HG03066 (cell line): ENCODE measurements at regions not wholly inside any gene's neighbourhood (a gene's known extent, or its start where the extent isn't known, plus 50 kb on each side); places are given as distances from the start of the nearest gene placed in this dataset.

Experiments
- ATAC-seq: cut with Tn5 transposase; IDR thresholded peaks from one replicate; pipeline ENCODE4 v1.9.1; 2021; ENCODE audit warnings: low read depth; ENCODE audit not compliant: unreplicated experiment

DNA sequence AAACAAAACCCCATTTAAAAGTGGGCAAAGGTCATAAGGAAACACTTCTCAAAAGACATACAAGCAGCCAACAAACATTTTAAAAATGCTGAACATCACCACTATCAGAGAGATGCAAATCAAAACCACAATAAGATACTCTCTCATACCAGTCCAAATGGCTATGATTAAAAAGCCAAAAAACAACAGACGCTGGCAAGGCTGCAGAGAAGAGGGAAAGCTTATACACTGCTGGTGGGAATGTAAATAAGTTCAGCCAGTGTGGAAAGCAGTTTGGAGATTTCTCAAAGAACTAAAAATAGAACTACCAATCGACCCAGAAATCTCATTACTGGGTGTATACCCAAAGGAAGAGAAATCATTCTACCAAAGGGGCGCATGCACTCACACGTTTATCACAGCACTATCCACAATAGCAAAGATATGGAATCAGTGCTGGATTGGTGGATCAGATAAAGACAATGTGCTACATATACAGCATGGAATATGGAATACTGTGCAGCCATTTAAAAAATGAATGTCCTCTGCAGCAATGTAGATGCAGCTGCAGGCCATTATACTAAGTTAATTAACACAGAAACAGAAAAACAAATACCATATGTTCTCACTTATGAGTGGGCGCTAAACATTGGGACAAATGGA, 102.1 kb upstream of the DAAM1 start:
- no peak for ATAC-seq

DNA sequence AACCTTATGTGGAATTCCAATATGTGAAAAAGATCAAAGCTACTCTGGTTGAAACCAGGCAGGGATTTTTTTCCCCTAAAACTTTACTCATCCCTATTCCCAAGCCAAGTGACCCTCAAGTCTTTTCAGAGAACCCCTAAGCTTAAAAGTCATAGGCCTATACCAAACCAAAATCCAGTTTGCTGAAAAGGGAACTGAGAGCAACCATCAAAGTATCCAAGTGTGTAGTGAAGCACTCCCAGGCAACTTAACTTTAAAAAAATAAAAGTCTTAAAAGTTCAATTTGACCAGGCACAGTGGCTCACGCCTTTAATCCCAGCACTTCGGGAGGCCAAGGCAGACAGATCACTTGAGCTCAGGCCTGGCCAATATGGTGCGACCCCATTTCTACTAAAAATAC, 101.2 kb upstream of the DAAM1 start:
- ATAC-seq = no peak

DNA sequence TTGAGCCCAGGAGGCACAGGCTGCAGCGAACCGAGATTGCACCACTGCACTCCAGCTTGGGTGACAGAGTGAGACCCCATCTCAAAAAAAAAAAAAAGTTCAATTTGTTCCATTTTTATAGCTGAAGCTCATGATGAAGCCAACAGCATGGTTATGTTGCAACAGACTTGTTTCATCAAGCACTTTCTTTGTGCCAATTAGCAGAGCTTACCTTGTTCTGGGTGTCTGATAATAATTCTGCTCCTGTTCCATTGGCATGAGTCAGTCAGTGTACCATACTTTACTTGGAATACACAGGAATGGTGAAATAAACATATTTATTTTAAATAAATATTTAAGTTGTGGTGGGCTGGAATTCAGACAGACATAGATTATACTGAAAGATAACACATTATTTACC, 100.8 kb upstream of the DAAM1 start:
- no peak for ATAC-seq

DNA sequence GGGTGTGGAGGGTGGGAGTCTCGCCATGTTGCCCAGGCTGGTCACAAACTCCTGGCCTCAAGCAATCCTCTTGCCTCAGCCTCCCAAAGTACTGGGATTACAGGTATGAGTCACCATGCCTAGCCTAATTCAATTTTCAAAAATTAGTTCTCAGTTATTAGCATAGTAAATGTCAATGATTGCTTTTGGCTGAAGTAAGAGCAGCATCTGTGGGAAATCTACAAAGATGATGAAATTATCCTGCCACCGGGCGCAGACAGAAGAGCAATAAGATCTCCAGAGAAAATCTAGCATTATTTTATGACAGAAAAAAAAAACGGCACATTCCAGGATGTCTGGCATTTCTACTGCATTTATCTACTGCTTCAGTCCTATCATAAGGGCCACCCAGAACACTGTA, 97.9 kb upstream of the DAAM1 start:
- no peak for ATAC-seq

DNA sequence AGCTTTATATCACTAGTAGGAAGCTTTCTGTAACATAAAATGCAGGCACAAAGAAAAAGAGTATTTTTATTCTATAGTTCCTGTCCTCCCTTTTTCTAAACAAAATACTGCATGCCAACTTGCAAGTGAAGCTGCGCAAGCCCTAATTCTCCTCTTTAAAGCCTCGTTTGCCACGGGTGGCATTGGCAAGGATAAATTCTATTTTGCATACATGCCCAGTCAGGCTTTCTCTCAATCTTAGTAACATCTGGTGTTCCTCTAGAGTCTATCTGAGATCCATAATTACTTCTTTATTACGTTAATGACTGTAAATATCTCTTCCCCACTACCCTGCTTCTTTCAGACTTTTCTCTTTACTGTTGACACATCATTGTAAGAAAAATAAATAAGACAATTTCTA, 97.1 kb upstream of the DAAM1 start:
- no peak for ATAC-seq

DNA sequence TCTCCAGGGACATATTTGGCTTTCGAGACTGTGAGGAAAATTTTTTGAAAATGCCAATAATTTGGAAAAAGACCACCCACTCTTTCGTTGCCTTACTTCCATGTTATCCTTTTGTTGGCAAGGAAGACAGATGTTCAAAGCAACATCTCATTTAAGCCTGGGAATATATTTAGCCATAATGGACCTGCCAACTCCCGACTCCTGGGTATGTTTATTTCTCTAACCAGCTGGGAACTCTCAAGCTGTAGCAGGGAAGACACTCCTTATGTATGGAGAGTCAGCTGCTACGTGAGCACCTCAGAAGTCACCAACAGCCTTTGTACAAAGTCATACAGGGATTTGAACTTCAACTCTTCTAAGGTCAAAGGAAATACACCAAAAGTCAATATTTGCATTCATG, 96.5 kb upstream of the DAAM1 start:
- no peak for ATAC-seq

DNA sequence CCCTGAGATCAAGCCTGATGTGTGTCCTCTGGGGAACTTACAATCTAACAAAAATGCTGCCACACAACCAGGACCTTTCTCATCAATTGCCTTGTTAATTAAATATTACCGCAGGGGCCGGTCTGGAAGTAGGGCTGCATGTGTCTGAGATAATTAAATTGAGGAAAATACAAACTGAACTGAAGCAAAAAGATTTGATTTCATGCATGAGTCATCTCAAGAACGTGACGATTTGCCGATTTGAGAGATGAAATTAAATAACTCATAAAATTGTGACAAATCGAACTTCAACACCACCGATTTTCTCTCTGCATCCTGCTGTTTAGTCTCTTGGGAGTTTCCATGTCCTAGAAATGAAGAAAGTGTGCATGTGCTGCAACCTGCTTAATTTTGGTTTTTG, 94.6 kb upstream of the DAAM1 start:
- no peak for ATAC-seq

DNA sequence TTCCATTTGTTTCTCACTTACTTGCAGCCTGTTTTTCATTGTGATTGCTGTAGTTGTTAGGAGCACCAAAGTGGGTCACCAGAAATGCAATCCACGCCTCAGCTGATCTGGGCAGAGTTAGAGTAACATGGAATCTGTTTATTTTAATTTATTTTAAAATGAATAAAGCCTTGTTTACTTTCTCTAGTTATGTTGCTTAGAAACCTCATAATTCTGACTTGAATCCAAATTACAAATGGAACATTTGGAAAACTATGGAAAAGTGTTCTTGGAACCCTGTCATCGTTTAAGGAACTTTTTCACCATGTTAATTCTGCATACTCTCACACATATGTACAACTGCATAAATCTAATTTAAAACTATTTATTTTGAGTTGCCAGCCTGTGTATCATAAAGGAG, 92.2 kb upstream of the DAAM1 start:
- no peak for ATAC-seq

DNA sequence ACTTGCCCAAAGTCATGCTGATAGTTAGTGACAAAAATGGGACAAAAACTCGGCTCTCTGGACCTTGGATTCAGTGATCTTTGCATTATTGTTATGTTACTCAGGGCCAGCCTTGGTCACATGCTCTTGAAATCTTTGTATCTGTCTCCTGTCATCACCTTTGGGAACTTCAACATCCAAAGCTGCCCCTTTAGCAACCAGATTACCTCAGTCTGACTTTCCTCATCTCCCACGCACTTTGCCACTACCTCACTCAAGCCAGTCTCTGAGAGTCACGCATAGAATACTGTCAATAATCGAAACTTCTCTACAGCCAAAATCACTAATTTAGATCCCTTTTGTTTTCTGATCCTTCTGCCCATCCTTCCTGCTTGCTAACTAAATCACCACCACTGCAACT, 90.8 kb upstream of the DAAM1 start:
- no peak for ATAC-seq

DNA sequence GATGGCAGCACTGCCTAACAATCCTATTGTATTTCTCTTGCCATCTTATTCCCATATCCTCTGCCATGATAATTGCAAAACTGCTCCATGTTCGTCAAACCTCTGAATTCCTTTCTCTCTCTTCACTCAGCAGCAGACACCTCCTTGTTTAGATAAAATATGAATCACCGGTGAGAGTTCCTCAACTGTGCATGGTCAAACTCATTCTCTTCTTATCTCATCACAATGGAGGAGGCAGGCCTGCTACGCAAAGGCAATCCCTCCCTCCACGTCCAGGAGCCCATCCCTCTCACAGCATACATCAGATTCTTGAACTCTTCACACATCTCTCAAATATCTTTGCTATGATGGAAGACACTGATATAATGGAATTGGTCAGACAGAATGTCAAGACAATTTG, 90.1 kb upstream of the DAAM1 start:
- ATAC-seq = no peak

DNA sequence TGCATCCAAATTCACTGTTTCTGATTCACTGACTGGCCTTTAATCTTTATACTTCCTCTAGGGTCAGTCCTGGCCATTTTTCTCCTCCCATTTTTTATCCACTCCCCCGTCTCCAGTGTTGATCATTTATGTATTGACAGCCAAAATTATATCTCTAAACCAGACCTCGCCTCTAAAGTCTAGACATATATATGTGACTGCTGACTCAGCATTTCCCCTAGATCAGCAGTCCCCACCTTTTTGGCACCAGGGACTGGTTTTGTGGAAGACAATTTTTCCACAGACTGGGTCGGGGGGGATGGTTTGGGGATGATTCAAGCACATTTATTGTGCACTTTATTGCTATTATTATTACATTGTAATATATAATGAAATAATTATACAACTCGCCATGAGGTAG, 88.3 kb upstream of the DAAM1 start:
- no peak for ATAC-seq

DNA sequence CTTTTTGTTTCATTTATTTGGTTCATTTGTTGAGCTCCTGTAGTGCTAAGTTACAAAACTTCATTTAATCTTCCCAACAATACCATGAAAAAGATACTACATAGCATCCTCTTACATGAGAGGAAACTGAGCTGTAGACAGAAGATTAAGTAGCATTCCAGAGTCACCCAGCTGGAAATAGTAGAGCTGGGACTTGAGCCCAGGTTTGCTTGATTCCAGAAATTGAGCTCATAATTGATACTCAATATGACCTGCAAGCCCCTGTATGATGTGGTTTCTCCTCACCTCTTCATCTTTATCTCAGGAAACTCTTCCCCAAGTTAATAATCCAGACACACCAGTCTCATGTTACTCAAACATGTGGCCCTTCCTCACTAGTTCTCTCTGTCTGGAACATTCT, 87.0 kb upstream of the DAAM1 start:
- ATAC-seq = no peak

DNA sequence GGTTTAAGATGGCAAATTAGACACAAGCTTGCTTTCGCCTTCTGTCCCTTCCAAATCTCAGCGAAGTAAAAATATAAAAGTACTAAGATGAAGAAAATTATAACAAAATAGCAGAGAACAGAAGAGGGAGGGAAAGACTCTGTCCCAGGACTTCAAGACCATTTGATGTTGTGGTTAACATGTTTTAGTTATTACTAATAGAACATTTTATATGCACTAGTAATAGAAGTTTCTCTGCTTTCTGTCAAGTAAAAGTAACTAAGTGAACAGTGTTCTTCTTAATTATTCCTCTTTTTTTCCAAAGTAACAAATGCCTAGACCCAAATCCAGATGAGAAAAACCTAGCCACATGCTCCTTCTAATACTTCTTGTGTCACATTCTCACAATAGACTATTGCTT, 85.1 kb upstream of the DAAM1 start:
- no peak for ATAC-seq

DNA sequence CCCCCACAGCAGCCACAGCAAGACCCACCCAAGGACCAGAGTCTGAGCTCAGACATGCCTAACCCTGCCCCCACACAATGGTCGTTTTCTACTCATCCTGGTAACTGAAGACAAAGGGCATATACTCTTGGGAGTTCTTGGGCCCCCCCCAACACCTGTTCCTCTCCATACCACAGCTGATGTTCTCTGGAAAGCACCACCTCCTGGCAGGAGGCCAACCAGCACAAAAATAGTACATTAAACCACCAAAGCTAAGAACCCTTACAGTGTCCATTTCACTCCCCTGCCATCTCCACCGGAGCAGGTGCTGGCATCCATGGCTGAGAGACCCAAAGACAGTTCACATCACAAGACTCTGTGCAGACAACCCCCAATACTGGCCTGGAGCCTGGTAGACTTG, 80.6 kb upstream of the DAAM1 start:
- peak; percentile 56 for ATAC-seq

DNA sequence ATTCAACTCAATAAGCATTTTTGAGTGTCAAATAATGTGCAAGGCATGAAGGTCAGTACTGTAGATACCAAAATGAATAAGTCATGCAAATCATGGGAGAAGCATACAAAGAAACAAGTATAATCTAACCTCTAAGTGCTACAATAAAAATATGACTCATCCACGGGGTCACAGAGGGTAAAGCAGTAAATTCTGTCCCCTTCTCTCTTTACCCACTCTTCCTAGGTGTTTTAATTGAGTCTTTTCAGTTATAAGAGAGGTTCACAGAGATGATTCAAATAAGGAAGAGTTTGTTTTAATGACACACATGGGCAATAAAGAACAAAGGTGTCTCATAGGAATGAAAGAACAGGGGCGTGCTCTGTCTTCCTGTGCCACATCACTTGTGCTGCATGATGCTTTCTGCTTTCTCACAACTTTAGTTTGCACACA, 71.5 kb upstream of the DAAM1 start:
- no peak for ATAC-seq

DNA sequence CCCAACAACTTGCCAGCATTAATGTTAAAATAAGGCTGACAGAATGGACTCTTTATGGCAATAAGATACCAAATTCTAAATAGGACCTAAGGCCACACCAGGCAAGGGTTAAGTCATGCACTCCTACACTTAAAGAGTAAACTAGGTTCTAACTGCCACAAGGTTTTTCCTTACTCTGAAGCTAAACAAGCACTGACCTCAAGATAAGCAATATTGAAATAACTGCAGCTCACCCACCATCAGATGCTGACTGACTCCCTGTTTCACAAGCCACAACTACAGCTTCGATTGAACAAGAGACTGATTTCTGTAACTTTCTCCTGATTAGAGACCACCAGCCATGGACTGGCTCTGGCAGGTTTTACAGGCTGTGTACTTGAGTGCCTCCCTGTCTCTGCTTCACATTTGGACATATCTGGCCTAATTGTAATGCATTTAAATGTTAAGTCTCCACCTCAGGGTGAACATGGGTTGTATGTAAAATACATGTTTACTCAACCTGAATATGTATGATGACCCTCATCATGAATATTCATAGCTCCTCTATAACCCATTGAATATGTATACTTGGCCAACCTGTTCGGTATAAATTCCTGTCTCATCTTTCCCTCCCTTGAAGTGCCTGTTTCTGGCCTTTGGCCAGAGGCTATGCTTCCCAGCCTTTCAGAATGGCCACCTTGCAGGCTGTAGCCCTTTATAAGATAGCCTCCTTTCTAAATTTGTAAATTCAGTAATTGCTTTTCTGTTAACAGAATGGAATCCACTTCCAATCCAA, 70.5 kb upstream of the DAAM1 start:
- ATAC-seq = no peak

DNA sequence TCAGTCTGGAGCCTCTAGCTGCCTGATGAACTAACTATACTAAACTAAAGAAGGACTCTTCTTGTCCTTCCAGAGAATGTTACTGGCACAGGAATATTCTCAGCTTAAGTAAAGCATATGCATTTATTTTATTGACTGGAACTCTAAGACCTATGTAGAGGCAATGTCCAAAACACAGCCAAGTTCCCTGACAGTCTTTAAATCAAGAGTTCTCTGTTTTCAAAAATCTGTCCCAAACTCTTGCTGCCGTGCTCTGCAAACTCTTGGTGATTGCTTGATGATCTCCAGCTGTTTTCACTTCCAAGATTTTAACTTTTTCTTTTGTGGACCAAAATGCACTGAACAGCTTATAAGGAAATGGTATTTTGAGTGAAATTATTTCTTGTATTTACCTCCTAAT, 67.5 kb upstream of the DAAM1 start:
- ATAC-seq = no peak

DNA sequence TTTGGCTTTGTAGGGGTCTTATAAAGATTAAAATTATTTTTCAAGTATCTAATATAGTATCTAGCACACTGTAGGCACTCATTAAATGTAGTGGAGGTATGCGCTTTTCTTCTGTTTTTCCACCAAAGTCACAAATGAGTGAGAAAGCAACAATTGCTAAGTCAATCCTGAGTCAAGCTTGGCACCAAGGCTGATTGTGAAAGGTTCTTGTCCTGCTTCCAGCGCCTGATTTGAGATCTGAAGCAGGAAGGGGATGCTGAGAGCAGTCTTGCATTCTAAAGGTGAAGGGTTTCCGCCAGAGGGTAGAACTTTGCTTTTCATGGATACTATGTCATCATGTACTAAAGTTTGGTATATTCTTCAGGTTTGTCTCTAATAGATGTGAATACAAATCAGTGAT, 64.9 kb upstream of the DAAM1 start:
- no peak for ATAC-seq

DNA sequence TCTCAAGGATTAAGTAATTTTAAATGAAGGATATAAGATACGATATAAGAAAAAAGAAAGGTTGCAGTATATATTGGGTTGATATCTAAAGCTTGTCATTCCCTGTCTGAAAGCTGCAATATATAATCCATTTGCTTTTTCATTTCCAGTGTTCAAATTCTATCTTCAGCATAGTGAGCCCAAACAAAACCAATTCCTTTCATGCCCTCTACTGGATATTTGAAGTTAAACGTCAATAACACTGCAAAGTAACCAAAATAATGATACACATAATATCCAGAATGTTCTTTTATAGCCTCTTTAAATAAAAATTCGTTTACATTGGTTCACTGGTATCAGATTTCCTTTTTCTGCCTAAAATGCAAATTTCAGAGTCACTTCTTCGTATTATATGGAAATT, 64.5 kb upstream of the DAAM1 start:
- no peak for ATAC-seq

DNA sequence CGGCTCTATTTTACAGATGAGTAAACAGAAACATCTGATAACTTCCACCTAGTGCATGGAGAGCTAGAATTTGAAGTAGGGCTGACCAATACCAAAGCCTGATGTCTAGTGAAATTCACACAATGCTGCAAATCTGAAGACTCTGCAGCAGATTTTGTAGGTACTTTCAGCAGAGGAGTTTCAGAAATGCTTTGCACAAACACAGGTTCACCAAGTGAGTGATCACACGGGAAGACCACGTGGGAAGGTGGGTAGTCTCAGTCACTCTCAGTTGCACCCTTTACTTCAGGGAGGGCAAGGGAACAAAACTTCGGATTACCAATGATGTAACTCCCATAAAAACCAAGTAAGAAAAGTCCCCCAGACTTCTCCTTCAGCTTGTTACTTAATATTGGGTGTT, 63.3 kb upstream of the DAAM1 start:
- ATAC-seq = no peak

DNA sequence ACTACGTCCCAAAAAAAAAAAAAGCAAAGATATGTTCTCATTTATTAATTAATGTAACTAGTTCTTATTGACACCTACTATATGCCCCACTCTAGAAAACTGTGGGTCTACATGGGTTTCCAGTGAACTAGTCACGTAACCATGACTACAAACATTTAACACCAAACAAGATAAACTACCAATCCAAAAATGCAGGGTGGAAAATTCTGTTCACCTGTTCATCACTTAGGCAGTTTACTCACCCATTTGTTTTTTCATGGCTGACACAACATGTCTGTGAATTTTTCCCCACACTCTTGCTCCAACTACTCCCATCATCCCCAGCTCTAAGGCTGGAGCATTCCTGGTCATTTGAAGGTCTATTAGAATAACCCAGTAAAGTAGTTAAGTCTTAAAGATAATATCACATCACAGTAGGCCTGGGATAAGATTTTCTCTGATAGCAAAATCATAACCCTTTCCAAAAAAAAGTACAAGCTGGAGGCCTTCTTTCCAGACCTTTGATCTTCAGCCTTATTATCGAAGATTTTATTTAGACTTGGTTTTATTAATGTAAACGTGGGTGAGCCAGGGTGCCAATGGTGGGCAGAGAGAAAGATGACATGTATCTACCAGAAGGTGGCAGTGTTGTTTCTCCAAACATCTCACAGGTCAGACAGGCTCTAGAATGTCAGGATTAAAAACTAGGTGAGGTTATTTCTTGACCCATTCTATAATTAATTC, 61.6 kb upstream of the DAAM1 start:
- ATAC-seq = peak; percentile 79

DNA sequence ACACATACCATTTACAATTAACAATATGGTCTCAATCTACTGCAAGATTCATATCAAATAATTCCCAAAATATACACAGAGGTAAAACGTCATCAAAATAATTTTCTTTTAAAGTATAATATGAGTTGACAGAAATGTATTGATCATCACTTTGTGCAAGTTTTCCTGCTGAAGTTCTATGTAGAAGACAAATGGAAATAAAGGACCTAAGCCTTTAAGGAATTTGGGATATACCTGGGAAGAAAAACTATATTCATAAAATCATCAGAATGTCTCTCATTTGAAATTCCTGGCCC, 61.1 kb upstream of the DAAM1 start:
- no peak for ATAC-seq
